ENCODE measurements at regions not wholly inside any gene's neighbourhood (a gene's known extent, or its start where the extent isn't known, plus 50 kb on each side); places are given as distances from the start of the nearest gene placed in this dataset.

DNA sequence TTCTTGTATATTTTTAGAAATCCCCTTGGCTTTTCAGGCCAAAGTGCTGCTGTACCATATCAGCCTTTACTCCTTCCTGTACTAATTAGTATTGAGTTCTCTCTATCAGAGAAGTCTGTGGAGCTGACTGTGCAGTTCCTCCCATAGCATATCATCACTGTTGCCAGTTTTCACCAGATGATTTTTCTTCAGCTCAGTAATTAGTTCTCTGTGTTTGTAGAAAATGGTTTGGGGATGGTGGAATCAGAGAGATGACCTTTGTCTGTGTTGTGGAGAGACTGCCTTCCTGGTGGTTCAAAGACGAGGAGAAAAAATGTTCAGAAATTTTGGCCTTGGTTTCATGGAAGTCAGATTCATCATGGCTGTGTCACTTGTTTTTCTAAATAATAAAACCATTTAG lies 227.5 kb upstream of the ACTBL2 start:
- TF ChIP-seq, protein P1, sequence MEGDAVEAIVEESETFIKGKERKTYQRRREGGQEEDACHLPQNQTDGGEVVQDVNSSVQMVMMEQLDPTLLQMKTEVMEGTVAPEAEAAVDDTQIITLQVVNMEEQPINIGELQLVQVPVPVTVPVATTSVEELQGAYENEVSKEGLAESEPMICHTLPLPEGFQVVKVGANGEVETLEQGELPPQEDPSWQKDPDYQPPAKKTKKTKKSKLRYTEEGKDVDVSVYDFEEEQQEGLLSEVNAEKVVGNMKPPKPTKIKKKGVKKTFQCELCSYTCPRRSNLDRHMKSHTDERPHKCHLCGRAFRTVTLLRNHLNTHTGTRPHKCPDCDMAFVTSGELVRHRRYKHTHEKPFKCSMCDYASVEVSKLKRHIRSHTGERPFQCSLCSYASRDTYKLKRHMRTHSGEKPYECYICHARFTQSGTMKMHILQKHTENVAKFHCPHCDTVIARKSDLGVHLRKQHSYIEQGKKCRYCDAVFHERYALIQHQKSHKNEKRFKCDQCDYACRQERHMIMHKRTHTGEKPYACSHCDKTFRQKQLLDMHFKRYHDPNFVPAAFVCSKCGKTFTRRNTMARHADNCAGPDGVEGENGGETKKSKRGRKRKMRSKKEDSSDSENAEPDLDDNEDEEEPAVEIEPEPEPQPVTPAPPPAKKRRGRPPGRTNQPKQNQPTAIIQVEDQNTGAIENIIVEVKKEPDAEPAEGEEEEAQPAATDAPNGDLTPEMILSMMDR (IDR thresholded peaks at IDR 0.05; ENCODE audit: insufficient read depth, low read depth, low read length): no peak
- TF ChIP-seq EZH2 (IDR thresholded peaks at IDR 0.05; ENCODE audit: insufficient read depth, low read length): no peak
